GM12874 (cell line): ENCODE measurements at regions not wholly inside any gene's neighbourhood (a gene's known extent, or its start where the extent isn't known, plus 50 kb on each side); places are given as distances from the start of the nearest gene placed in this dataset.

Experiments
- TF ChIP-seq, protein P1 (sequence below): IDR thresholded peaks from 2 replicates; pipeline ENCODE4 v1.5.1; 2011; ENCODE audit warnings: low read depth, mild to moderate bottlenecking, control low read depth, low read length, moderate library complexity; ENCODE audit not compliant: insufficient read depth

DNA sequence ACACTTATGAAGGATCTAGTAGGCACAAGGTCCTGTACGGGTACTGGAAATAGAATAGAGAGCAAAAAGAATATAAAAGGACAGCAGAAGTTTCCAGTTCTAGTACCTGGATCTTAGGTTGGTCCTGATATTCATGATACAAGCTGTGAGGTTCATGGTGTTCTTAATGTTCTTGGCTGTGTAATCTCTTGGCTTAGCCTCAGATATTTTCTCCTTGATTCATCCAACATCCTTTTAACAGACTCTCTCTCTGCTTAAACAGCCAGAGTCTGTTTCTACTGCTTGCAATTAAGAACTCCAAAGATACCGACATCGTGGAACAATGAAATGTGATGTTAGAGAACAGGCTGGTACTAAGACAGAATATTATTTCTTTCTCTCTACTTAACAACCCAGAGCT, 49.9 kb downstream of the CNTN3 start:
- TF ChIP-seq, protein P1, sequence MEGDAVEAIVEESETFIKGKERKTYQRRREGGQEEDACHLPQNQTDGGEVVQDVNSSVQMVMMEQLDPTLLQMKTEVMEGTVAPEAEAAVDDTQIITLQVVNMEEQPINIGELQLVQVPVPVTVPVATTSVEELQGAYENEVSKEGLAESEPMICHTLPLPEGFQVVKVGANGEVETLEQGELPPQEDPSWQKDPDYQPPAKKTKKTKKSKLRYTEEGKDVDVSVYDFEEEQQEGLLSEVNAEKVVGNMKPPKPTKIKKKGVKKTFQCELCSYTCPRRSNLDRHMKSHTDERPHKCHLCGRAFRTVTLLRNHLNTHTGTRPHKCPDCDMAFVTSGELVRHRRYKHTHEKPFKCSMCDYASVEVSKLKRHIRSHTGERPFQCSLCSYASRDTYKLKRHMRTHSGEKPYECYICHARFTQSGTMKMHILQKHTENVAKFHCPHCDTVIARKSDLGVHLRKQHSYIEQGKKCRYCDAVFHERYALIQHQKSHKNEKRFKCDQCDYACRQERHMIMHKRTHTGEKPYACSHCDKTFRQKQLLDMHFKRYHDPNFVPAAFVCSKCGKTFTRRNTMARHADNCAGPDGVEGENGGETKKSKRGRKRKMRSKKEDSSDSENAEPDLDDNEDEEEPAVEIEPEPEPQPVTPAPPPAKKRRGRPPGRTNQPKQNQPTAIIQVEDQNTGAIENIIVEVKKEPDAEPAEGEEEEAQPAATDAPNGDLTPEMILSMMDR: no peak

DNA sequence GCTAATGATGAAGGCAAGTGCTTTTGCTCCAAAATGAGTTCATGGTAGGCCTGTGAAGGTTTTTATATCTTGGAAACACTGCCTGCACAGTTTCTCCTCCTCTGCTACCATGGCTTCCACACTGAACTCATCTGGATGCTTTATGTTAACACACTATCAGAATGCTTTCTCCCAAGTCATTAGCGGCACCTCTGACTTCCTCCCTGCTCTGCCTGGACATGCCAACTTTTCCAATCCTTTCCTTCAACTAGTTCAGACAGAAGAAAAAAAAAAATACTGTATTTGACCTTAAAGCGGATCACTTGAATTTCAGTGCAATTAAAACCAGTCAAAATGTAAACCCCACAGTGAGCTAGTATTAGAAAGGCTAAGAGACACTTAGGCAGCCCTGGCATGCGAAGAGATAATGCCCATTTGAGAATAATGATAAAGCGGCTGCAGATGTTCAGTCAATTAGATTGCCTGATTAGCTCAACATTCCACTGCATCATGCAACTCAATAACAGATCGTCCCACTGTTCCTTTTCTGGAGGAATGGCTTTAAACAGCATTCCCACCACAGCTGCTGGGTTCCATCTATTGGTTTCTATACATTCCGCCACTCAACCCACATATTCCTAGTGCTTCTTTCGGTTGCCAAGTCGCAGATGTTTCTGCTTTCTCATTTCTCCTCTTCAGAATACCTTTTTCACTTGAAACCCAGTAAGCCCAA, 51.7 kb downstream of the CNTN3 start:
- TF ChIP-seq, protein P1: no peak

DNA sequence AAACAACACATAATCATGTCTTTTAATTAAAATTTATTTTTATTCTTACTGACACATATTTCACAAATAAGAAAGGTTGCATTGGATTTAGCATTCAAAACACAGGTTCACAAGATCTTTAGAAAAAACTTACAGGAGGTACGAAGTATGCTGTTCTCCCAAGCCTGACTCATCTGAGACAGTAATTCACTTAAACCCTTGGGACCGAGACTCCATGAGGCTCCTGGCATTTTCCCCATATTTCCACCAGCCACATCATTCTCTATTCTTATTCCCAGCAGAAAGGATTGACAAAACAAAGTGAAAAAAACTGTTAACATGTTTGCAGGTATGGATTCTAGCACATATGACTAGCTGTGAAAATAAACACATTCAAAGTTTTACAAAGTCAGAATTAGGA, 52.6 kb downstream of the CNTN3 start:
- TF ChIP-seq, protein P1: no peak

DNA sequence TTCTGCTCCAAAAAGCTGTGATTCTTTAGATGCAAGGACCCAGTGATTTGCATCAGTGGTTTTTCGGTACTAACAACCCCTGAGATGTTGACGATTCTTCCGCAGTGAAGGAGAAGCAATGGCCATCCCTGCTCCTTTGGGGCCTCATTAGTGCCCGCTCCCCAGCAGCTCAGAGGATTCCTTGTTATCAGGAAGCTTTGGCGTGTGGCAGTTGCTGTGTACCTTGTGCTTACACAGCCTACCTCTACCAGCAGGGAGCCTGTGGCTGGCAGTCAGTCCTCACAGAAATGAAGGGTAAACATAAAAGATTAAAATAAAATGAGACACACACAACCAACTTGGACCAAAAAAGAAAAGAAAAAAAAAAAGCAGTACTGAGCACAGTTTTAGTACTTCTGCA, 55.2 kb downstream of the CNTN3 start:
- TF ChIP-seq, protein P1: no peak

DNA sequence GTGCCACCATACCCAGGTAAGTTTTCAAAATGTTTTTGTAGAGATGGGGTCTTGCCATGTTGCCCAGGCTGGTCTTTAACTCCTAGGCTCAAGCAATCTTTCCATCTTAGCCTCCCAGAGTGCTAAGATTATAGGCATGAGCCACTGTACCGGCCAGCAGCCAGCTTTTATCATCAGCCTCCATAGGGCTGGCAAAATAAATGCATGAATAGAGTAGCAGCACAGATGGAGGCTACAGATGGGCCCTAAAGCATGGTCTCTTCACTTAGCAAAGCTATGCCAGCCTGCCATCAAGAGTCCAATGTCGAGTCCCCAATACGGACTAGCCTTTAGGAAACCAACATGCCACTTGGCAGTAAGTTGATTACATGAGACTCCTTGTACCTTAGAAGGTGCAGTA, 63.8 kb downstream of the CNTN3 start:
- TF ChIP-seq, protein P1: no peak

DNA sequence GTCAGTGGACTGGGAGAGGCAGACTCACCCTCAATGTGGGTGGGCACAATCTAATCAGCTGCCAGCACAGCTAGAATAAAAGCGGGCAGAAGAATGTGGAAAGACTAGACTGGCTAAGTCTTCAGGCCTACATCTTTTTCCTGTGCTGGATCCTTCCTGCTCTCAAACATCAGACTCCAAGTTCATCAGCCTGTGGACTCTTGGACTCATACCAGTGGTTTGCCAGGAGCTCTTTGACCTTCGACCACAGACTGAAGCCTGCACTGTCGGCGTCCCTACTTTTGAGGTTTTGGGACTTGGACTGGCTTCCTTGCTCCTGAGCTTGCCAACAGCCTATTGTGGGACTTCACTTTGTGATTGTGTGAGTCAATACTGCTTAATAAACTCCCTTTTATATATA, 68.0 kb downstream of the CNTN3 start:
- TF ChIP-seq, protein P1: no peak

DNA sequence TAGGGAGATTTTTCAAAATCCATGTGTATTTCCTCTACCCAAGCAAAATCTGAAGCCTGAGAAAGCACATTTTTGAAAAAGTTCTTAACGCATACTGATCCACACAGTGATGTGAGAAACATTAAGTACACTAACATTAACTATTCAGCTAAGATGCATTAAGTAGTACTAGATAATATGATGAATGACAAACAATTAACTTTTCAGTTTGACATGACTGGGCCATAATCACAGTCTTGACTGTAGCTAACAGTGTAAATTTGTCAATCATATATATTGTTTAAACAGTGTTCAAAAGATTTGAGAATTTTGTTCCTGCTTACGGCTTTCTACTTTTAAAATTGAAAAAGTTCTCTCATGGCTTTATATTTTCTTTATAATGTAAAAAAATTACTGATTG, 72.0 kb downstream of the CNTN3 start:
- TF ChIP-seq, protein P1: no peak

DNA sequence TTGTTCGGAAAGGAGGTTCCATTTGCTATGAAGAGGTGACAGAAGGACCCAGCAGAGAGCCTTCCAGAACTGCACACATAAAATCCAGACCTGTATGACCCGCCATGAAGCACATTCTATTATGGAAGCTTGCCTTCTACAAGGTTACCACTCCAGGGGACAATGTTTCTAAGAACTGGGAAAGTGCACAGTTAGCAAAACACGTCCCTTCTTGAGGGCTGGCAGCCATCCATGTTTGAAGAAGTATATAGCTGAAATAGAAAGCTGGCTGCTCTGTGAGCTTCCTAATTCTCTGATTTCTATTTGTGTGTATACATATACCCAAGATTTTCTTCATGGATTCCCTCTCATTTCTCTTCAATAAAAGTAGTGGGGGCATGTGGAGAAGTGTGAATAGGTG, 74.6 kb downstream of the CNTN3 start:
- TF ChIP-seq, protein P1: no peak
